Testis (tissue), 2 donors: ENCODE measurements at regions not wholly inside any gene's neighbourhood (a gene's known extent, or its start where the extent isn't known, plus 50 kb on each side); places are given as distances from the start of the nearest gene placed in this dataset.

Source experiments
- DNase-seq: peaks from one replicate; pipeline ENCODE4 v3.0.0-alpha.2; 2019
- H3K27ac ChIP-seq, 2 donors: fragments of 200-600 bp; sonication (generic); one replicate each; pipeline ENCODE4 v1.5.1; 2019
- H3K27me3 ChIP-seq: fragments of 200-600 bp; sonication (generic); one replicate; pipeline ENCODE4 v1.5.1; 2019
- H3K36me3 ChIP-seq: fragments of 200-600 bp; sonication (generic); one replicate; pipeline ENCODE4 v1.5.1; 2017; ENCODE audit warnings: low read depth; ENCODE audit errors: missing control alignments
- H3K4me1 ChIP-seq: fragments of 200-600 bp; sonication (generic); one replicate; pipeline ENCODE4 v1.5.1; 2019
- H3K4me3 ChIP-seq, 2 donors: fragments of 200-600 bp; sonication (generic); one replicate each; pipeline ENCODE4 v1.5.1; 2017 to 2019
- H3K9me3 ChIP-seq: fragments of 200-600 bp; sonication (generic); one replicate; pipeline ENCODE4 v1.5.1; 2017
- POLR2A ChIP-seq: fragments of 450-650 bp; IDR thresholded peaks from one replicate; pipeline ENCODE4 v1.6.1; 2017; ENCODE audit warnings: antibody characterized with exemption, mild to moderate bottlenecking, moderate library complexity
- WGBS, 2 donors: methylation state at CpG; one replicate each; pipeline ENCODE4 v1.1.5; 2018; 5-methylcytosine and 5-hydroxymethylcytosine counted together
- intact Hi-C: fragments of 100-400 bp; cut with DNase I; formaldehyde crosslinking; loops from one replicate; pipeline ENCODE4 v1.15.1; 2023; ENCODE audit warnings: low total_unique reads
- TF ChIP-seq, protein P1 (sequence below), 3 experiments: fragments of 450-650 bp in 2 of 3; fragments of 200-600 bp in 1 of 3; sonication (generic) in 1 of 3; IDR thresholded peaks; one replicate each; pipeline ENCODE4 v1.5.1; 2016 to 2019; ENCODE audit warnings: antibody characterized with exemption in 3 of 3, mild to moderate bottlenecking in 2 of 3, moderate library complexity in 1 of 3

DNA sequence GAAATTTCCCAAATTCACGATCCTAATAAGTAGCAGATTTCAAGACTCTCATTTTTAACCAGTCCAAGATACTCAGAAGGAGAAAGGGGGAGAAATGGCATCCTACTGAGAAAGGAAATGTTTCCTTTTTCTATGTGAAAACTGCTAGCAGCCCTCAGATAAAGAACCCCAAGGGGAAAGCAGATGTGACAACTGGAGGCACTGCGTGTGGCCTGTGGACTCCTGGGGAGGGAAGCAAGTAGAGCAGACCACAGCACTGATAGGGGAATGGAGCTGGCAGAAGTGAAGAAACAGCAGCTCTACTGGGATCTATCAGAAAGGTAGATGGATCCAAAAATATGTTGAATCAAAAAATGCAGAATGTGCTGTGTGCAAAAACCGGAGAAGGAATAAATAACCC lies 239.7 kb upstream of the API5 start:
- no peaks in the 10 kb centered on the region for H3K27me3 ChIP-seq
- no peak overlapping the region for H3K4me3 ChIP-seq
- WGBS, 2 donors, result 40 to 55% methylated on average over 3 of the region's 3 CpGs
- no peaks in the 10 kb centered on the region for H3K9me3 ChIP-seq
- H3K27ac ChIP-seq, result no peak overlapping the region
- DNase-seq, result no peak
- intact Hi-C loops, result no loop called here
- TF ChIP-seq, protein P1, sequence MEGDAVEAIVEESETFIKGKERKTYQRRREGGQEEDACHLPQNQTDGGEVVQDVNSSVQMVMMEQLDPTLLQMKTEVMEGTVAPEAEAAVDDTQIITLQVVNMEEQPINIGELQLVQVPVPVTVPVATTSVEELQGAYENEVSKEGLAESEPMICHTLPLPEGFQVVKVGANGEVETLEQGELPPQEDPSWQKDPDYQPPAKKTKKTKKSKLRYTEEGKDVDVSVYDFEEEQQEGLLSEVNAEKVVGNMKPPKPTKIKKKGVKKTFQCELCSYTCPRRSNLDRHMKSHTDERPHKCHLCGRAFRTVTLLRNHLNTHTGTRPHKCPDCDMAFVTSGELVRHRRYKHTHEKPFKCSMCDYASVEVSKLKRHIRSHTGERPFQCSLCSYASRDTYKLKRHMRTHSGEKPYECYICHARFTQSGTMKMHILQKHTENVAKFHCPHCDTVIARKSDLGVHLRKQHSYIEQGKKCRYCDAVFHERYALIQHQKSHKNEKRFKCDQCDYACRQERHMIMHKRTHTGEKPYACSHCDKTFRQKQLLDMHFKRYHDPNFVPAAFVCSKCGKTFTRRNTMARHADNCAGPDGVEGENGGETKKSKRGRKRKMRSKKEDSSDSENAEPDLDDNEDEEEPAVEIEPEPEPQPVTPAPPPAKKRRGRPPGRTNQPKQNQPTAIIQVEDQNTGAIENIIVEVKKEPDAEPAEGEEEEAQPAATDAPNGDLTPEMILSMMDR (IDR thresholded peaks at IDR 0.05), result no peak
- TF ChIP-seq POLR2A, result no peak
- H3K36me3 ChIP-seq, result no peaks in the 10 kb centered on the region
- H3K4me1 ChIP-seq, result no peaks in the 10 kb centered on the region

DNA sequence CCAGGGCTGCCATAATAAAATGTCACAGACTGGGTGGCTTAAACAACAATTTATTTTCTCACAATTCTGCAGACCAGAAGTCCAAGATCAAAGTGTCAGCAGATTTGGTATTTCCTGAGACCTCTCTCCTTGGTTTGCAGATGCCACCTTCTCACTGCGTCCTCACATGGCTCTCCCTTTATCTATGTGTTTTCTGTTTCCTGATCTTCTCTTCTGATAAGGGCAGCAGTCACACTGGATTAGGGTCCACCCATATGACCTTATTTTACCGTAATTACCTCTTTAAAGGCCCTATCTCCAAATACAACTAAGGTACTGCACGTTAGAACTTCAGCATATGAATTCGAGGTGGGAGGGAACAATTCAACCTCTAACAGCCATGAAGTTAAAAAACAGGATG lies 238.9 kb upstream of the API5 start:
- H3K4me1 ChIP-seq, result no peaks in the 10 kb centered on the region
- H3K27me3 ChIP-seq, result no peaks in the 10 kb centered on the region
- TF ChIP-seq POLR2A, result no peak
- TF ChIP-seq, protein P1 (IDR thresholded peaks at IDR 0.05), result no peak
- no peaks in the 10 kb centered on the region for H3K36me3 ChIP-seq
- no peak overlapping the region for H3K4me3 ChIP-seq
- no peaks in the 10 kb centered on the region for H3K9me3 ChIP-seq
- intact Hi-C loops, result no loop called here
- DNase-seq, result no peak
- no peak overlapping the region for H3K27ac ChIP-seq
- 57 to 79% methylated on average over 4 of the region's 4 CpGs for WGBS, 2 donors

DNA sequence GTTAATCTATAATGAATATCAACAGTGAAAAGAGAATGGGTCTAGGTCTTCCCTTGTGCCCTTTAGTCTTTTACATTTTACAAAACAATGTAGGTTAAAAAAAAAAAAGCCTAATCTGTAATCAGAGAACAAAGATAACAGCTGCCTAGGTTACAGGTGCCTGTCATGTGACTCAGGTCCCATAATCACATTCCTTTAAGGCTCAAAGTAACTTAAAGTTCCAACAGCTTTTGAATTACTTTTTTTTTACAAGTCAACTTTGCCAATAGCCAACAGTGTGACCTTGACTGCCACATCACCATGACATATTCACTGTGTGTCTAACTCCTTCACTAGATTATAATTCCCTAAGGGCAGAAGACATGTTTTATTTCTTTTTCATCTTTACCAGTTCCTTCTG lies 237.0 kb upstream of the API5 start:
- intact Hi-C loops, result no loop called here
- Histone ChIP-seq H3K4me3 (no peak overlapping the region), H3K9me3 (no peaks in the 10 kb centered on the region), H3K27me3 (no peaks in the 10 kb centered on the region), H3K27ac (no peak overlapping the region), H3K36me3 (no peaks in the 10 kb centered on the region), H3K4me1 (no peaks in the 10 kb centered on the region)
- DNase-seq, result no peak
- TF ChIP-seq, protein P1 (IDR thresholded peaks at IDR 0.05), result no peak
- no peak for TF ChIP-seq POLR2A

DNA sequence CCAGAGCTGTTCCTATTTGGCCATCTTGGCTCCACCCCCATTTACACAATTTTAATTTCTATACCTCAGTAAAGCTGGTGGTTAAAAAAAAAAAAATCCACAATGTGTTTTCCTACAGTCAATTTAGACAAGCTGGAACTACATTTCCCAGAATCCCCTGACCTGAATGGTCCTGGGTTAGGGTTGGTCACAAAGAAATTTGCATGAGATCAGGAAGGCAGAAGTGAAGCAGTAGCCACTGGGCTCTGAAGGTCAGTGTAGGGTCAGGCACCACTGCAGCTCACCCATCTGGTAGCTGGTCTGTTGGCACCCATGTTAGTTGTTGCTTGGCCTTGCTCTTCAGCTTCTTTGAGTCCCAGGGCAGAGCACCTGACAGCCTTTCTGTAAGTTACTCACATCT lies 210.7 kb upstream of the API5 start:
- Histone ChIP-seq H3K27me3 (no peaks in the 10 kb centered on the region), H3K9me3 (no peaks in the 10 kb centered on the region), H3K4me1 (no peaks in the 10 kb centered on the region), H3K4me3 (no peak overlapping the region), H3K36me3 (no peaks in the 10 kb centered on the region), H3K27ac (no peak overlapping the region)
- TF ChIP-seq, protein P1 (IDR thresholded peaks at IDR 0.05), result no peak
- no peak for TF ChIP-seq POLR2A
- intact Hi-C loops, result no loop called here
- DNase-seq, result no peak

DNA sequence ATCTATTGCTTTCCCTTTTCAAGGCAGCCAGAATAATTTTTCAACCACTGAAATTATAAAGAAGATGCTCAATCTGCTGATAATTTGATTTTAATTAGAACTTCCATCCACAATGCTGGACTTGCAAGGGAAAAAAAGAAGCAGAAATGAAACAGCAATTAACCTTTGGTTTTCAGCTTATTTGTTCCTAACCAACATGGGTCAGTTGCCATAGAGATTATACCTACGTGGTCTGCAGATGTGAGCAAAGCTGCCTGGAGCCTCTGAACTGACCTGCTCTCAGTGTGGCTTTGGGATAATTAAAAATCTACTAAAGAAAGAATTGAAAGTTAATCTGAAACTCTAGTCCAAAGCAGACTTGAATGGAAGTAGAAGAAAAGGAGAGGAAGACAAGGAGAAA lies 195.7 kb upstream of the API5 start:
- no peak for DNase-seq
- Histone ChIP-seq H3K4me3 (no peak overlapping the region), H3K4me1 (no peaks in the 10 kb centered on the region), H3K27ac (no peak overlapping the region), H3K36me3 (no peaks in the 10 kb centered on the region), H3K9me3 (no peaks in the 10 kb centered on the region), H3K27me3 (no peaks in the 10 kb centered on the region)
- TF ChIP-seq, protein P1 (IDR thresholded peaks at IDR 0.05), result no peak
- no peak for TF ChIP-seq POLR2A
- WGBS, 2 donors, result 44 to 50% methylated on average over 1 of the region's 1 CpG
- intact Hi-C loops, result no loop called here
